K562 (cell line): ENCODE measurements at regions not wholly inside any gene's neighbourhood (a gene's known extent, or its start where the extent isn't known, plus 50 kb on each side); places are given as distances from the start of the nearest gene placed in this dataset.

Experiments used
- ARNT ChIP-seq, 2 experiments: fragments of 450-650 bp; IDR thresholded peaks; 2 replicates each; pipeline ENCODE4 v1.6.1; 2016; ENCODE audit warnings: mild to moderate bottlenecking in 1 of 2
- CBX3 ChIP-seq, 2 experiments: IDR thresholded peaks; 1 replicate in 1 of 2; 2 replicates in 1 of 2; pipeline ENCODE4 v1.6.1; 2012; ENCODE audit warnings: inconsistent platforms in 2 of 2, low read length in 2 of 2, borderline replicate concordance in 1 of 2, control low read depth in 1 of 2
- CCAR2 ChIP-seq: fragments of 200-400 bp; formaldehyde crosslinking; IDR thresholded peaks from 2 replicates; pipeline ENCODE4 v1.6.1; 2017; ENCODE audit warnings: mild to moderate bottlenecking, low read depth, low read length
- DACH1 ChIP-seq: fragments of 450-650 bp; IDR thresholded peaks from 2 replicates; pipeline ENCODE4 v1.6.1; 2018; ENCODE audit not compliant: partially characterized antibody
- EP300 ChIP-seq: IDR thresholded peaks from 2 replicates; pipeline ENCODE4 v1.6.1; 2012; ENCODE audit warnings: low read length, improper control_type of control experiment
- KLF16 ChIP-seq: IDR thresholded peaks from 2 replicates; pipeline ENCODE4 v1.6.1; 2016; ENCODE audit warnings: antibody characterized with exemption
- MCM3 ChIP-seq: fragments of 450-650 bp; IDR thresholded peaks from 2 replicates; pipeline ENCODE4 v1.6.1; 2016
- MCM7 ChIP-seq, 2 experiments: fragments of 450-650 bp; IDR thresholded peaks; 2 replicates each; pipeline ENCODE4 v1.6.1; 2016 to 2018
- MXD1 ChIP-seq: fragments of 250-450 bp; sonication (Bioruptor Pico); IDR thresholded peaks from 2 replicates; pipeline ENCODE4 v1.8.0; 2021; ENCODE audit warnings: borderline replicate concordance, mild to moderate bottlenecking, moderate library complexity; ENCODE audit not compliant: poor library complexity, severe bottlenecking
- NCOA2 ChIP-seq, 2 experiments: fragments of 450-650 bp; IDR thresholded peaks; 2 replicates each; pipeline ENCODE4 v1.6.1; 2018; ENCODE audit warnings: mild to moderate bottlenecking in 2 of 2, moderate library complexity in 1 of 2; ENCODE audit not compliant: partially characterized antibody in 2 of 2
- NFE2L1 ChIP-seq: fragments of 450-650 bp; IDR thresholded peaks from 2 replicates; pipeline ENCODE4 v1.6.1; 2016; ENCODE audit warnings: missing genetic modification characterization, low read depth, mild to moderate bottlenecking, missing compliant biosample characterization, moderate library complexity, borderline replicate concordance
- PPARD ChIP-seq: fragments of 250-450 bp; sonication (Bioruptor Pico); IDR thresholded peaks from 2 replicates; pipeline ENCODE4 v1.8.0; 2022; ENCODE audit warnings: inconsistent platforms, mild to moderate bottlenecking, moderate library complexity
- PRDM10 ChIP-seq: fragments of 450-650 bp; IDR thresholded peaks from 2 replicates; pipeline ENCODE4 v1.6.1; 2018; ENCODE audit not compliant: partially characterized antibody
- SP1 ChIP-seq: sonication (generic); formaldehyde crosslinking; IDR thresholded peaks from 2 replicates; pipeline ENCODE4 v1.8.1; 2022; ENCODE audit warnings: mild to moderate bottlenecking, missing genetic modification reagents
- ZBTB11 ChIP-seq, 3 experiments: fragments of 200-800 bp in 1 of 3; fragments of 250-450 bp in 1 of 3; fragments of 450-650 bp in 1 of 3; sonication (Bioruptor Pico) in 1 of 3; sonication (Bioruptor generic) in 1 of 3; formaldehyde crosslinking in 1 of 3; IDR thresholded peaks; 2 replicates each; pipeline versions ENCODE4 v1.6.1 to v1.8.0; 2016 to 2022; ENCODE audit warnings: mild to moderate bottlenecking in 2 of 3, missing genetic modification characterization in 2 of 3, missing compliant biosample characterization in 1 of 3, moderate library complexity in 1 of 3
- ZBTB49 ChIP-seq: sonication (generic); formaldehyde crosslinking; IDR thresholded peaks from 2 replicates; pipeline ENCODE4 v1.8.0; 2022; ENCODE audit warnings: missing genetic modification reagents, mild to moderate bottlenecking, borderline replicate concordance
- ZNF316 ChIP-seq: fragments of 450-650 bp; IDR thresholded peaks from 2 replicates; pipeline ENCODE4 v1.6.1; 2016
- ZNF436 ChIP-seq: fragments of 250-450, 450-650 bp; sonication (Bioruptor Pico); formaldehyde crosslinking; IDR thresholded peaks from 2 replicates; pipeline ENCODE4 v1.7.0; 2020; ENCODE audit warnings: mild to moderate bottlenecking
- ZNF586 ChIP-seq: fragments of 450-650 bp; formaldehyde crosslinking; conservative IDR thresholded peaks from 2 replicates; pipeline ENCODE4 v1.4.0; 2020; ENCODE audit warnings: mild to moderate bottlenecking, moderate library complexity
- ZNF79 ChIP-seq: fragments of 250-450 bp; sonication (Bioruptor Pico); IDR thresholded peaks from 2 replicates; pipeline ENCODE4 v1.4.0; 2020; ENCODE audit warnings: low read depth, mild to moderate bottlenecking, moderate library complexity

- TF ChIP-seq ZBTB49 (CRISPR knock-in tag), result no peak
- TF ChIP-seq ZNF316, result no peak
- peak; percentile 83 for TF ChIP-seq EP300
- TF ChIP-seq MCM3, result no peak
- peak; percentile 76 for TF ChIP-seq MXD1 (CRISPR knock-in tag)
- no peak for TF ChIP-seq SP1 (CRISPR knock-in tag)
- TF ChIP-seq KLF16, result peak; percentile 68
- no peak for TF ChIP-seq CCAR2
- TF ChIP-seq NCOA2 (IDR thresholded peaks at IDR 0.05; ENCODE audit: partially characterized antibody in 2 of 2), result no peak
- TF ChIP-seq ZBTB11 (CRISPR knock-in tag; IDR thresholded peaks at IDR 0.05), result peak in 1 of 3 experiments; percentile 73; a peak in 2 of 6 replicates
- TF ChIP-seq ZNF436 (CRISPR knock-in tag), result no peak
- no peak for TF ChIP-seq CBX3 (IDR thresholded peaks at IDR 0.05; ENCODE audit: borderline replicate concordance in 1 of 2, low read length in 2 of 2)
- peak; percentile 49 for TF ChIP-seq PRDM10
- no peak for TF ChIP-seq DACH1
- no peak for TF ChIP-seq ZNF586 (CRISPR knock-in tag)
- TF ChIP-seq ARNT (IDR thresholded peaks at IDR 0.05), result no peak
- TF ChIP-seq PPARD (CRISPR knock-in tag), result no peak
- TF ChIP-seq NFE2L1 (tag), result no peak
- no peak; a peak in 1 of 4 replicates for TF ChIP-seq MCM7 (IDR thresholded peaks at IDR 0.05)
- peak; percentile 75 for TF ChIP-seq ZNF79 (CRISPR knock-in tag)
These were observed 289.1 kb downstream of the TFAP2B start (continued) for GRCh38 chr6:51107769-51108203.
